ENCODE measurements at regions not wholly inside any gene's neighbourhood (a gene's known extent, or its start where the extent isn't known, plus 50 kb on each side); places are given as distances from the start of the nearest gene placed in this dataset.

DNA sequence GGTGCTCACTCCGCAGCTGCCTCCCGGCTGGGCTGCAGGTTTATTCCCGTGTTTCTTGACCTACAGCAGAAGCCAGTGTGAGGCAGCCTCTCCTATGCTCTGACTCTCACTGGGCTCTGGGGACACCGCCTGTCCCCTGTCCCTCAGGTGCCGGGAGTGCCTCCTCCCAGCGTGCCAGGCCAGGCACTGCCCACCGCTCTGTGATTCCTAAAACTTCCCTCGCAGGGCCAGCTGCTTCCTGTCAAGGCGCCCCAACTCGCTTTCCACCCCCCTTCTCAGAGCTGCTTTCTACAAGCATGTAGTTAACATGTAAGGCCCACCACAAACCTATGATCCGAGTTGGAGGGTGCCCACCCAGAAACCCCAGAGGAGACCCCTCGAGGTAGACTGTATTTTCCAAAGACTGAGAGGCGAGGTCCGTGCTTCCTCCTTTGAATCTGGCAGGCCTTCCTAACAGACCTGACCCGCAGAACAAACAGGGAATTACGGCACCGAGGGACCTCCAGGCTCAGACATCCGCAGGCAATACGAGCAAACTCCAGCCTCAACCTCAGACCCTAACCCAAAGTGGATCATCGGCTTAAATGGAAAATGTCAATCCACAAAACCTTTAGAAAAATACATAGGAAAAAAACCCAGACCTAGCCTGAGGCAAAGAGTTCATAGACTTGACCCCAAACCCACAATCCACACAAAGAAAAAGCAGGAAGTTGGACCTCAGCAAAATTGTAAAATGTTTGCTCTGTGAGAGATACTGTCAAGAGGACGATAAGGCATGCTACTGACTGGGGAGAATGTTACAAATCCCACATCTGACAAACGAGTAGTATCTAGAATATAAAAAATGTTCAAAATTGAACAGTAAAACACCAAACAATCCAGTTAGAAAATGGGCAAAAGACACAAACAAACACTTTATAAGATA lies 121.3 kb upstream of the IQSEC1 start:
- H3K4me1 ChIP-seq, result peaks cover 0 to 8% (median 3%) of the 10 kb centered on the region in 4 donors
- no peak for TF ChIP-seq EP300 (IDR thresholded peaks at IDR 0.05)
- TF ChIP-seq POLR2AphosphoS5 (IDR thresholded peaks at IDR 0.05), result no peak
- no peak for TF ChIP-seq POLR2A (IDR thresholded peaks at IDR 0.05; ENCODE audit: low read depth)
- no peak for TF ChIP-seq CTCF (IDR thresholded peaks at IDR 0.05)
- no peaks in the 10 kb centered on the region for H3K9me3 ChIP-seq
- no peak for DNase-seq (ENCODE audit: extremely low spot score)
- H3K4me3 ChIP-seq, result no peak overlapping the region
- 74% methylated on average over 16 of the region's 22 CpGs for WGBS
- intact Hi-C loops (cut with DNase I), result no loop called here
- H3K27ac ChIP-seq (replicated peaks in 1 of 4), result no peak overlapping the region
- H3K36me3 ChIP-seq, result no peaks in the 10 kb centered on the region
- peaks cover 0 to 63% (median 0%) of the 10 kb centered on the region in 4 donors for H3K27me3 ChIP-seq

DNA sequence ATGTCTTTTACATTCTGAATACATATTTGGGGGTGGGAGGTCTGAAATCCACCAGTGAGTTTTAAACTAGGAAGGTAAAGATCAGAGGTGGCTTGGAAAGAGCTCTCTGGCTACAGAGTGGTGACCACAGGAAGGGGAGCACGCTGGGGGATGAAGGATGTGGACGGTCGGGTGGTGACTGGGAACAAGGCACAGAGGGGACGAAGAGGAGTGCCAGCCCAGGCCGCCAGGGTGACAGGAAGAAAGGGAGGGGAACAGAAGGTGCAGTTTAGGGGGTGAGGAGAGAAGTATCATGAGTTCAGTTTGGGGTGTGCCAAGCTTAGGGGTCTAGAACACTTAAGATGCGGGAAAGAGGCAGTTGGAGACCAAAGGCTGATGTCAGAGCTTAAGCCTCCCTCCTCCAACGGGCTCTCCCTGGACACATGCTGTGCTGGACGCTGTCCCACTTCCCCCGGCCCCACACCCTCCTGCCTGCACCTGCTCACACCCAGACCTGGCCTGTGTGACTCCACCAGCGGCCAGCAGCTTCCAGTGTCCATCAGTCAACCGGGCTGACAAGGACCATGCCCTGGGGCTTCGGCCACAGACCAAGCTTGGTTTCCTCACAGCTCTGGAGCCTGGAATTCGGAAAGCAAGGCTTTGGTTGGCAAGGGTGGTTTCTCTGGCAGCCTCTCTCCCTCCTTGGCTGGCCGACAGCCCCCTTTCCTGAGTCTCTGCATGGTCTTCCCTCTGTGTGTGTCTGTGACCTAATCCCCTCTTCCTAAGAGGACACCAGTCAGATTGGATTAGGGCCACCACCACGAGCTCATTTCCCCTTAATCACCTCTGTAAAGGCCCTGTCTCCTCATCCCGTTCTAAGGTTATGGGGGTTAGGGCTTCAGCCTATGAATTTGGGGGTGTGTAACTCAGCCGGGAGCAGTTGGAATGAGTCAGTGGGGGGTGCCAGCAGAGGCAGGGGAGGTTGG lies 120.4 kb upstream of the IQSEC1 start:
- WGBS, result 64% methylated on average over 16 of the region's 17 CpGs
- no peak overlapping the region for H3K27ac ChIP-seq (replicated peaks in 1 of 4)
- H3K9me3 ChIP-seq, result no peaks in the 10 kb centered on the region
- DNase-seq (ENCODE audit: extremely low spot score), result no peak
- TF ChIP-seq EP300 (IDR thresholded peaks at IDR 0.05), result no peak
- TF ChIP-seq POLR2A (IDR thresholded peaks at IDR 0.05; ENCODE audit: low read depth), result no peak
- no peak for TF ChIP-seq POLR2AphosphoS5 (IDR thresholded peaks at IDR 0.05)
- TF ChIP-seq CTCF (IDR thresholded peaks at IDR 0.05), result no peak
- peaks cover 0 to 12% (median 3%) of the 10 kb centered on the region in 4 donors for H3K4me1 ChIP-seq
- intact Hi-C loops (cut with DNase I), result no loop called here
- H3K36me3 ChIP-seq, result no peaks in the 10 kb centered on the region
- H3K4me3 ChIP-seq, result no peak overlapping the region
- H3K27me3 ChIP-seq, result peaks cover 0 to 61% (median 0%) of the 10 kb centered on the region in 4 donors

- Histone ChIP-seq H3K27me3 (peaks cover 0 to 60% (median 0%) of the 10 kb centered on the region in 4 donors), H3K9me3 (peaks cover 0 to 8% (median 2%) of the 10 kb centered on the region in 4 donors), H3K4me1 (peaks cover 0 to 12% (median 3%) of the 10 kb centered on the region in 4 donors), H3K27ac (replicated peaks in 1 of 4) (no peak overlapping the region), H3K36me3 (no peaks in the 10 kb centered on the region), H3K4me3 (no peak overlapping the region)
- intact Hi-C loops (cut with DNase I), result no loop called here
- TF ChIP-seq POLR2AphosphoS5 (IDR thresholded peaks at IDR 0.05) (no peak), POLR2A (IDR thresholded peaks at IDR 0.05; ENCODE audit: low read depth) (no peak), CTCF (IDR thresholded peaks at IDR 0.05) (no peak), EP300 (IDR thresholded peaks at IDR 0.05) (no peak)
- 81% methylated on average over 11 of the region's 16 CpGs for WGBS
- no peak for DNase-seq (ENCODE audit: extremely low spot score)
These were observed 119.4 kb upstream of the IQSEC1 start for GRCh38 chr3:13192471-13193213.

DNA sequence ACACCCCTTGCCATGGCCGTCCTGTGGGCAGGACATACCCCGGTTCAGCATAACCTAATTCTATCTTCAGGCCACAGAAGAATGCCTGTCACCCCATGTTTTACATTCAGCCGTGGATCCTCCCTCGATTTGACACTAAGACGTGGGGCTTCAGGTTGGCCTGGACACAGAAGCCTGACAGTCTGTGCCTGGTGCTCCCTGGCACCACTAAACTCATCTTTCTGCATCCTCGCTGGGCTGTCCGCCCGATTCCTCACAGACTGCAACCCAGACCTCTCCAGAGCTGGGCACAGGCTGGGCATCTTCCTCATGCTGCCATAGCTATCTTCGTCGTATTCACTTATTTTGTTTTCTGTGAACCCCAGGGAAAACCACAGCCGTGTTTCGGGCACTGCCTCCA lies 117.8 kb upstream of the IQSEC1 start:
- Histone ChIP-seq H3K27ac (replicated peaks in 1 of 4) (no peak overlapping the region), H3K4me3 (no peak overlapping the region), H3K4me1 (peaks cover 0 to 10% (median 1%) of the 10 kb centered on the region in 4 donors), H3K36me3 (no peaks in the 10 kb centered on the region), H3K9me3 (peaks cover 0 to 8% (median 4%) of the 10 kb centered on the region in 4 donors), H3K27me3 (peaks cover 0 to 54% (median 0%) of the 10 kb centered on the region in 4 donors)
- no peak for DNase-seq (ENCODE audit: extremely low spot score)
- intact Hi-C loops (cut with DNase I), result no loop called here
- TF ChIP-seq POLR2AphosphoS5 (IDR thresholded peaks at IDR 0.05), result no peak
- no peak for TF ChIP-seq EP300 (IDR thresholded peaks at IDR 0.05)
- TF ChIP-seq POLR2A (IDR thresholded peaks at IDR 0.05; ENCODE audit: low read depth), result no peak
- TF ChIP-seq CTCF (IDR thresholded peaks at IDR 0.05), result no peak
- WGBS, result 92% methylated on average over 12 of the region's 12 CpGs
